GM12875 (cell line): ENCODE measurements at regions not wholly inside any gene's neighbourhood (a gene's known extent, or its start where the extent isn't known, plus 50 kb on each side); places are given as distances from the start of the nearest gene placed in this dataset.

ENCODE experiments used
- H3K4me3 ChIP-seq: one replicate; pipeline ENCODE4 v1.5.1; 2011; ENCODE audit warnings: low read depth, low read length, control low read depth
- TF ChIP-seq, protein P1 (sequence below): IDR thresholded peaks from 2 replicates; pipeline ENCODE4 v1.5.1; 2011; ENCODE audit warnings: low read depth, mild to moderate bottlenecking, control low read depth, inconsistent platforms, low read length, moderate library complexity, borderline replicate concordance; ENCODE audit not compliant: insufficient read depth

DNA sequence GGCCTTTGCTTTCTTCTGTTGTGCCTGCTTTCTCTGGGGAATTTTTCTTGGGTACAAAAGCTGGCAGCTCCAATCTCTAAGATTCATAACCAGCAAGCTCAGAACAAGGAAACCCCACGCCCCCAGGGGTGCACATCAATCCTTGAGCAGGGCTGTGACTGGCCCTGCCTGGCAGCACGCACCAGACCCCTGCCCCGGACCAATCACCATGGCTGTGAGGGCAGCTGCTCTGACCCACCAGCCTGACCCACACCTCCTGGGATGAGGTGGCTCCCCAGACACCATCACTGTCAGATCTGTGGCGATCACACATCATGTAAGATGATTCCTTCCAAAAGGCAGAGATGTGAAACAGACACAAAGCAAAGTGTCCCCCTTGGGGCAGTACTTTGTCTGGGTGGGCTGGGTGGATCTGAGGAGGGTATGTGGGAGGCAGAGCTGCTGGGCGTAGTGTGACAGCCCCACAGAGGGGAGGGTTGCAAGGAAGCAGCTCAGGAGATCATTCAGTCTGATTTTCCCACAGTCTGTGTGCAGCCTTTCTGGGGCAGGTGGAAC, 175.5 kb upstream of the SHH start:
- no peak overlapping the region for H3K4me3 ChIP-seq
- TF ChIP-seq, protein P1, sequence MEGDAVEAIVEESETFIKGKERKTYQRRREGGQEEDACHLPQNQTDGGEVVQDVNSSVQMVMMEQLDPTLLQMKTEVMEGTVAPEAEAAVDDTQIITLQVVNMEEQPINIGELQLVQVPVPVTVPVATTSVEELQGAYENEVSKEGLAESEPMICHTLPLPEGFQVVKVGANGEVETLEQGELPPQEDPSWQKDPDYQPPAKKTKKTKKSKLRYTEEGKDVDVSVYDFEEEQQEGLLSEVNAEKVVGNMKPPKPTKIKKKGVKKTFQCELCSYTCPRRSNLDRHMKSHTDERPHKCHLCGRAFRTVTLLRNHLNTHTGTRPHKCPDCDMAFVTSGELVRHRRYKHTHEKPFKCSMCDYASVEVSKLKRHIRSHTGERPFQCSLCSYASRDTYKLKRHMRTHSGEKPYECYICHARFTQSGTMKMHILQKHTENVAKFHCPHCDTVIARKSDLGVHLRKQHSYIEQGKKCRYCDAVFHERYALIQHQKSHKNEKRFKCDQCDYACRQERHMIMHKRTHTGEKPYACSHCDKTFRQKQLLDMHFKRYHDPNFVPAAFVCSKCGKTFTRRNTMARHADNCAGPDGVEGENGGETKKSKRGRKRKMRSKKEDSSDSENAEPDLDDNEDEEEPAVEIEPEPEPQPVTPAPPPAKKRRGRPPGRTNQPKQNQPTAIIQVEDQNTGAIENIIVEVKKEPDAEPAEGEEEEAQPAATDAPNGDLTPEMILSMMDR: no peak

DNA sequence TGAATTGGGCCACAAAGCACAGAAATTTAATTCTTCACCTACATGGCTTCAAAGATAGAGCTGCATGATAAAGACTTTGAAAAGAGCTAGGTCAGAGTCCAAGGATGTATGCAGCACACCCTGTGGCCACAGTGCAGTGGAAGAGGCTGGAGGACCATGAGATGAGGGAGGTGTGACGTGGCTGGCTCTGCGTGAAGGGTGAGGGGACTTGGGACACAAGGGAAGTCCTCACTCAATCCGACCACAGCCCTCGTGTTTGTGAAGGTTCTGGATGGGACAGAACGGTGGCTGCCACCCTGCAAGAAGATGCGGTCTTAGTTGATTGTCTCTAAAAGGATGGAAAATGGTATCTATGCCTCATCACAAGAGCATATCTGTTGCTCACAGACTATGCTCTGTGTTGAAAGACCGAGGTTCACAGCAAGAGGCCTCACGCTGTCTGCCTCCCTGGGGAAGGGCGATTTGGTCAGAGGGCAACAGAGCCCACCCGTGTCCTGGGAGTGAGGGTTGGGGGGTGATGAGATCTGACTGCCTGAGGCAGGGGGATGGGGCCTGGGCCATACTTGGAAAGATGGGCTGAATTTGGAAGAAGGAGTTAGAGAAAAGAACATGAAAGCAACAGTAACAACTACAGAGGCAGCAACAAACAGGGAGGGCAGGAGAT, 174.4 kb upstream of the SHH start:
- H3K4me3 ChIP-seq: no peak overlapping the region

DNA sequence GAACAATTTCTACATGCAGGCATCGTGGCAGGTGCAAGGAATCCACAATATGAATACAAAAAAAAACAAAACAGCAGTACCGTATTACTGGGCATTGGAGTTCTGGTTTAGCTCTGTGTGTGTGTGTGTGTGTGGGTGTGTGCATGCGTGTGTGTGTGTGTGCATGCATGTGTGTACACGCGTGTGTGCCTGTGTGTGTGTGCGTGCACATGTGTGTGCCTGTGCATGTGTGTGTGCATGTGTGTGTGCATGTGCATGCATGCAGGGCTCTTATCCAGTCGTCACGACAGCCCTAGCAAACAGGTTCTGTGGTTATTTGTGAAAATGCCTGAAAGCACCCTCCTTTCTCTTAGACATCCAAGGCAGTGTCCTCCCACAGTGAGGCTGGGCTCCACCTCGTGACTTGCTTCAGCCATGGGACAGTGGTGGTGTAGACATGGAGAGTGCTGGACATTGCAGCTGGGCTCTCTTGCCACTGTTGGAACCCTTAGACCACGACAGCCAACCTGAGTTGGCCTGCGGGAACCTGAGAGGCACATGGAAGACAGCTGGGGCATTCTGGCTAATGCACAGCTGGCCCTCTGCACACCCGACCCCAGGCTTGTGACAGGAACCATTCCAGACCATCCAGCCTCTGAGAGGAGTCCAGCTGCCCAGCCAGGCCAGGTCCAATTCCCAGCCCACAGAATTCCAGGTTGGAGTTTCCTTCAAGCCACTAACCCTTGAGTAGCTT, 173.4 kb upstream of the SHH start:
- TF ChIP-seq, protein P1: no peak

More for the DNA sequence above, 174.4 kb upstream of the SHH start:
- TF ChIP-seq, protein P1: no peak

DNA sequence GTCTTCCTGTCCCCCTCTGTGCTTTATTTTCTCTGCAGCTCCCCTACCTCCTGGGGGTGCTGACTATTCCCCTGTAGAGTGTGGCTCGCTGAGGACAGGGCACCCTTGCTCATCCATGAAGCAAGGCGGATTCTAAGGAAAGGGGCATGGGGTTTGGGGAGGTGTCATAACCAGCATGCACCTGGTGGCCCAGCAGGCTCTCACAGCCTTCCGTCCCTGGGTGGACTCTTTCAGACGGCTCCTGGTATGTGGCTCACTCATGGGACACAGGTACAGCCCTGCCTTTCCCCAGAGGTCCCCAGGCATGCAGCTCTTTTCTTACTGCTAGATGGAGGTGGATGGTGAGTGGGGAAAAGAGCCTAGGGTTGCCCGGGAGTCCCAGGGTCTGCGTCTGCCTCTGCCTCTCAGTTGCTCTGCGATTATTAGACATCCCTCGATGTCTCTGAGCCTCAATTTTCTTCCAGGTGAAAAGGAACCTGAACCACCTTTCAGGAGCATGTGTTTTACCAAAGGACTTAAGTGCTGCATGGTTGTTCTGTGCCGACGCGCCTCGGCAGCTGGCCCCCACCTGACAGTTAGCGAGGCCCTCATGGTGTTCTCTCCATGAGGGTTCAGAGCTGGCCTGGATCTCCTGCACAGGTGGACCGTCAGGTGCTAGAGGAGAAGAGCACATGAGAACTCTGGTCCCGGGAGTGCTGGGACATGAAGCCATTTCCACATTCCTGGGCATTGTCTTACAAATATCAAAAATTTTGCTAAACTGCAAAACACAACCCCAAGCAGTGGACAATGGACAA, 172.5 kb upstream of the SHH start:
- H3K4me3 ChIP-seq: no peak overlapping the region
- TF ChIP-seq, protein P1: no peak

More for the DNA sequence above, 173.4 kb upstream of the SHH start:
- no peak overlapping the region for H3K4me3 ChIP-seq

DNA sequence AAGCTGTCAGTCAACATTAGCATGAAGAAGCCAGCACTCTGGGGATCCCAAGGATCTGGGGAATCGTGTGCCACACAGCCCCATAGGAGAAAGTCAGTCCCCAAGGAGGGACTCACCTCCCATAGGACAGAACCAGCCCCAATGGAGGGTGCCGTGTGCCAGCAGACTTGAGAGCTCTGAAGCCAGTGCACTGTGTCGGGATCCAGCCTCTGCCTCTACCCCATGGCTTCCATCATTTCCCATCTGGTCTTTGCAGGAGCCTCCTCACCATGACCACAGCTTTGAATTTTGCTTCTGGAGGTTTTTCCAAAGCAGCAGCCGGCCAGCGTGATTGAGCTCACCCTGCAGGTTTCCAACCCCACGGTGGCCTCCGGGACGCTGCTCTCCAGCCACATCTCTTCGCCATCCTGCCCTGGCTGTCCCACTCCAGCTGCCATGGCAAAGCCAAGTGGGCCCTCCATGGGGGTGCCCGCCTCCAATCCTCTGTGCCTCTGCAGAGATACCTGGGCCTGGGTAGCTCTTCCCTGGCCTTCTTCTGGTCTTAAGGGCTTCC, 171.8 kb upstream of the SHH start:
- no peak overlapping the region for H3K4me3 ChIP-seq
- TF ChIP-seq, protein P1: no peak

DNA sequence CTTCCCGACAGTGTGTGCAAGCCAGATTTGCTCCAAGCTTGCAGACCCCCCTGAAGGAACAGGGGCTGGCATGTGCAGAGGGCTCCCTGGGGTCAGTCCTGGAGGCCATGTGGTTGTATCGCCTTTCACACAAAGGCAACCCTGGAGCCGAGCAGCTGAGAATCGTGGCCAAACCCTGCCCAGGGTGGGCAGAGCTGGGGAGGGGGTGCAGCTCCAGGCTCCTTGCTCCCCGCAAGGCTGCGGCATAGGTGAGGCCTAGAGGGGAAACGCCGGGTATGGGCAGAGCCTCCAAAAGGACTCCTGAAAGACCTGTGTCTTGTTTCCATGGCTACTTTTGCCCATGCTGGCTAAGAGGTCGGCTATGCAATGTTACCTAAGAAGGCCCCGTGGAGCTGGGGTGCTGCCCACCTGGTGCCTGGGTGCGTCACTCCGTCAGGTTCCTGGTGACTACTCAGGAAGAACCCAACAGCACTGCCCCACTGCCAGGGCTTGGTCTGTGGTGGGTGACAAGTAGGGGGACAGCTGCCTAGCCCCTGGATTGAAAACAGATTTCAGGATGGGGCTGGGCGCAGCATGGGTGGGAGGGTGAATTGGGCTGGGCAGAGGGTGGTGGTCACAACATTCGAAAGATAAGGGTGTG, 171.0 kb upstream of the SHH start:
- TF ChIP-seq, protein P1: no peak
- H3K4me3 ChIP-seq: no peak overlapping the region
